ENCODE measurements at regions not wholly inside any gene's neighbourhood (a gene's known extent, or its start where the extent isn't known, plus 50 kb on each side); places are given as distances from the start of the nearest gene placed in this dataset.

DNA sequence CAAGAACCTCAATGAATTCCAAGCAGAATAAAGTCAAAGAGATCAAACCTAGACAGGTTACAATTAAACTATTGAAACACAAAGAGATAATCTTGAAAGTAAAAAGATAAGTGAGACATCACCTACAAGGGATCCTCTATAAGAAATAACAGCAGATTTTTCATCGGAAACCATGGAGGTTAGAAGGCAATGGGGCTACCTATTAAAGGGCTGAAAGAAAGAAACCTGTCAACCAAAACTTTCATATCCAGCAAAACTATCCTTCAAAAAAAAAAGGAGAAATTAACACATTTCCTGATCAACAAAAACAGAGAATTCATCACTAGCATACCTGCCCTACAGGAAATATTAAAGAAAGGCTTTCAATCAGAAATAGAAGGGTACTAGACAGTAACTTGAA lies 244.9 kb downstream of the ARHGAP12 start:
- H3K4me3 ChIP-seq: no peak overlapping the region
- no peaks in the 10 kb centered on the region for H3K27me3 ChIP-seq
- H3K36me3 ChIP-seq: no peaks in the 10 kb centered on the region
- peaks cover 0 to 4% (median 0%) of the 10 kb centered on the region in 3 donors for H3K4me1 ChIP-seq
- H3K27ac ChIP-seq: no peak overlapping the region
- TF ChIP-seq POLR2AphosphoS5 (IDR thresholded peaks at IDR 0.05) (no peak), POLR2A (IDR thresholded peaks at IDR 0.05) (no peak), EP300 (IDR thresholded peaks at IDR 0.05) (no peak)
- TF ChIP-seq, protein P1, sequence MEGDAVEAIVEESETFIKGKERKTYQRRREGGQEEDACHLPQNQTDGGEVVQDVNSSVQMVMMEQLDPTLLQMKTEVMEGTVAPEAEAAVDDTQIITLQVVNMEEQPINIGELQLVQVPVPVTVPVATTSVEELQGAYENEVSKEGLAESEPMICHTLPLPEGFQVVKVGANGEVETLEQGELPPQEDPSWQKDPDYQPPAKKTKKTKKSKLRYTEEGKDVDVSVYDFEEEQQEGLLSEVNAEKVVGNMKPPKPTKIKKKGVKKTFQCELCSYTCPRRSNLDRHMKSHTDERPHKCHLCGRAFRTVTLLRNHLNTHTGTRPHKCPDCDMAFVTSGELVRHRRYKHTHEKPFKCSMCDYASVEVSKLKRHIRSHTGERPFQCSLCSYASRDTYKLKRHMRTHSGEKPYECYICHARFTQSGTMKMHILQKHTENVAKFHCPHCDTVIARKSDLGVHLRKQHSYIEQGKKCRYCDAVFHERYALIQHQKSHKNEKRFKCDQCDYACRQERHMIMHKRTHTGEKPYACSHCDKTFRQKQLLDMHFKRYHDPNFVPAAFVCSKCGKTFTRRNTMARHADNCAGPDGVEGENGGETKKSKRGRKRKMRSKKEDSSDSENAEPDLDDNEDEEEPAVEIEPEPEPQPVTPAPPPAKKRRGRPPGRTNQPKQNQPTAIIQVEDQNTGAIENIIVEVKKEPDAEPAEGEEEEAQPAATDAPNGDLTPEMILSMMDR (IDR thresholded peaks at IDR 0.05): no peak
- H3K9me3 ChIP-seq: peaks cover 0 to 28% (median 2%) of the 10 kb centered on the region in 3 donors
- 91% methylated on average over 1 of the region's 1 CpG; no CpG with 5 or more reads in 1 of the 2 donors for WGBS, 2 donors (ENCODE audit: low coverage in 1 of 2)
- no peak for ATAC-seq

DNA sequence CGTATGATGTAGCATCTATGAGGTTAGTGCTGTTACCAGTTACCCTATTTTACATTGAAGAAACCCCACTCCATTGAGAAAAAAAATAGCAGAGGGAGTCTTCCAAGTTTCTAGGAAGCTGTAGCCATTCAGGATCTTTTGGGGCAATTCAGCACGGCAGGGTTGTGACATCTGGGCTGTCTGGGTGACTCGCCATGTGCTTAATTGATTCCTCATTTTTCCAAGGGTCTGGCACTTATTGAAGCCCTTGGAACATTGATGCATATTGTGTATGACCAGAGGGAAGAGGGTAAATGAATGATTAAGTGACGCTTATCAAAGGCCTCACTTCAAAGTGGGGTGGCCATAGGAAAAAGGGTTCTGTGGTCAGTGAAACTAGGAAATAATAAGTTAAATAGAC lies 248.7 kb downstream of the ARHGAP12 start:
- peaks cover 0 to 41% (median 2%) of the 10 kb centered on the region in 3 donors for H3K9me3 ChIP-seq
- 75 to 96% methylated on average over 4 of the region's 4 CpGs for WGBS, 2 donors (ENCODE audit: low coverage in 1 of 2)
- H3K4me3 ChIP-seq: no peak overlapping the region
- H3K27ac ChIP-seq: no peak overlapping the region
- TF ChIP-seq POLR2AphosphoS5 (IDR thresholded peaks at IDR 0.05) (no peak), POLR2A (IDR thresholded peaks at IDR 0.05) (no peak), EP300 (IDR thresholded peaks at IDR 0.05) (no peak)
- TF ChIP-seq, protein P1 (IDR thresholded peaks at IDR 0.05): no peak
- no peak for ATAC-seq
- H3K36me3 ChIP-seq: no peaks in the 10 kb centered on the region
- no peaks in the 10 kb centered on the region for H3K27me3 ChIP-seq
- peaks cover 0 to 15% (median 0%) of the 10 kb centered on the region in 3 donors for H3K4me1 ChIP-seq

DNA sequence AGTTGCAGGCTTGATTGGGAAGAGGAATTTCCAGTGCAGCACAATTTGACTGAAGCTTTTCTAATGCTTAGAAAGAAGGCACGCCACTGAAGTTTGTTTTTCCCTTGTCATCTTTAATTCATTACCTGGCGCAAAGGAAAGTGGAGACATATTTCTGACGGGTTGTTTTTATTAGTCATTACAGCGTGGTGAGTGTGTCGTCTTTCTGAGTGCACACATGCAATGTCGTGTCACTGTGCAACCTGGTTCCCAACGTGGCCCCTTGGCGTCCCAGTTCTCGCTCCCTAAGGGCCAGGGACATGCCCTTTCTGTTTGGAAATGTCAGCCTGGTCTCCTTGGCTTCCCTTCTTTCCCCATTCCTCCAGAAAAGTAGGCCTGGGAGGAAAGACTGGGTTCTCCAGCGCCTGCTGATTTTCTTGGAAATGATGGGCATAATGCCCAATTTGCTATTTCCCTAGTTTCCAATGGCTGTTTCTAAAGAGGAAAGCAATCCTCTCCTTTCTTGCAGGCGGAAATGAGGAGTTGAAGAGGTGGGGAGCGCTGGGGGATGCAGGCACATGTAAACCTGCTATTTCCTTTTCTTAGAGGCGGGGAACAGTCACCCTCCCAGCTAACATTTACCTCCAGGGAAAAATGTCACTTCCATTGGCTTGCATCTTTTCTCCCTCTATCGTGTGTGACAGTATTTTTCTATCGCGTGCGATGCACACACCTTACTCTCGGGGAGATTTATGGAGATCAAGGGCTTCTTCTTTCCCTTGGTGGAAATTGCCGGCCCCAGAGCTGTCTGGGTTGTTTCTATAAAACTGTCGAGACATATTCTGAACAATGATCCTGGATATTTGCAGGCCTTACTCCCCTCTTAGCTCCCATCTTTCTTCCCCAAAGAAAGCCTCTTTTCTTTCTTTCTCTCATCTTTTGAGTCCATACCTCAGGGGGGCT lies 249.8 kb downstream of the ARHGAP12 start:
- Histone ChIP-seq H3K27me3 (no peaks in the 10 kb centered on the region), H3K4me1 (peaks cover 0 to 15% (median 0%) of the 10 kb centered on the region in 3 donors), H3K27ac (peak overlapping the region in 2 of 4 donors; percentile 2 to 26), H3K4me3 (no peak overlapping the region), H3K36me3 (no peaks in the 10 kb centered on the region), H3K9me3 (peaks cover 0 to 41% (median 2%) of the 10 kb centered on the region in 3 donors)
- ATAC-seq: no peak
- WGBS, 2 donors (ENCODE audit: low coverage in 1 of 2): 79 to 90% methylated on average over 5 to 16 of the region's 20 CpGs
- TF ChIP-seq EP300 (IDR thresholded peaks at IDR 0.05) (no peak), POLR2AphosphoS5 (IDR thresholded peaks at IDR 0.05) (peak; percentile 10), POLR2A (IDR thresholded peaks at IDR 0.05) (no peak)
- TF ChIP-seq, protein P1 (IDR thresholded peaks at IDR 0.05): no peak

DNA sequence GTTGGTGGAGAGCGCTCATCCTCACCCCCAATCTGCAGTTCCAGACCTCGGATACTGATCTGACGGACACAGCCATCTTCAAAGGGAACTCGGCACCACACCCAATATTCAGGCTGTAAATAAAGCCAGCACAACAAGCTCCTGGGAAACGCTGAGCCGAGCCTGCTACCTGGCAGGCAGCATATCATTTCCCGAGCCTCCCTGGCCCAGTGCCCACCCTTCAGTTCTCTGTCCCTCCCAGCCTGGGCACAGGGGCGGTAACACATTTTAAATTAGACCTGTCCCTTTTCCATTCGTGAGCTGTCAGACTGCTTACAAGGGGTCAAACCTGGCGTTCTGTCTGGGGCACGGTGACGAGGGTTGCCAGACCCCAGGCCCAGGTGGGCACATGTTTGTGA lies 250.5 kb downstream of the ARHGAP12 start:
- H3K4me3 ChIP-seq: no peak overlapping the region
- H3K27ac ChIP-seq: peak overlapping the region in 3 of 4 donors; percentile 2 to 26 (median 6)
- 55 to 65% methylated on average over 6 to 8 of the region's 12 CpGs for WGBS, 2 donors (ENCODE audit: low coverage in 1 of 2)
- no peaks in the 10 kb centered on the region for H3K27me3 ChIP-seq
- H3K4me1 ChIP-seq: peaks cover 0 to 15% (median 0%) of the 10 kb centered on the region in 3 donors
- peaks cover 0 to 34% (median 0%) of the 10 kb centered on the region in 3 donors for H3K9me3 ChIP-seq
- ATAC-seq: peak; percentile 26
- TF ChIP-seq, protein P1 (IDR thresholded peaks at IDR 0.05): no peak
- no peak for TF ChIP-seq POLR2A (IDR thresholded peaks at IDR 0.05)
- TF ChIP-seq EP300 (IDR thresholded peaks at IDR 0.05): no peak
- peak; percentile 16 for TF ChIP-seq POLR2AphosphoS5 (IDR thresholded peaks at IDR 0.05)
- H3K36me3 ChIP-seq: no peaks in the 10 kb centered on the region

All from gastroesophageal sphincter (tissue), 4 donors.